ENCODE measurements at regions not wholly inside any gene's neighbourhood (a gene's known extent, or its start where the extent isn't known, plus 50 kb on each side); places are given as distances from the start of the nearest gene placed in this dataset.

GRCh38 chr14:104358528-104359300 is 220.3 kb downstream of the KIF26A start:
- Histone ChIP-seq H3K4me3 (ENCODE audit: low read length in 3 of 3) (no peak overlapping the region), H3K9me3 (ENCODE audit: control insufficient read depth in 2 of 3, insufficient read depth in 1 of 3, low read length in 3 of 3) (no peaks in the 10 kb centered on the region), H3K27me3 (ENCODE audit: control insufficient read depth, insufficient read depth, low read length) (no peaks in the 10 kb centered on the region), H3K27ac (ENCODE audit: low read depth in 2 of 2, low read length in 2 of 2) (no peak overlapping the region), H3K36me3 (ENCODE audit: control insufficient read depth in 2 of 3, insufficient read depth in 3 of 3, low read length in 3 of 3) (no peaks in the 10 kb centered on the region), H3K9ac (ENCODE audit: low read length in 3 of 3) (no peak overlapping the region), H3K4me1 (ENCODE audit: control insufficient read depth in 2 of 3, insufficient read depth in 2 of 3, low read depth in 1 of 3, low read length in 3 of 3) (no peaks in the 10 kb centered on the region)
- TF ChIP-seq CTCF (IDR thresholded peaks at IDR 0.05; ENCODE audit: borderline replicate concordance, extremely low read depth, insufficient read depth): no peak
- FAIRE-seq (no peak), DNase-seq (peak in 1 of 5 donors; percentile 26)
- intact Hi-C loops (cut with DNase I): no loop called here

GRCh38 chr14:104359301-104359968 is 220.1 kb upstream of the C14orf180 start:
- intact Hi-C loops (cut with DNase I): no loop called here
- TF ChIP-seq CTCF (IDR thresholded peaks at IDR 0.05; ENCODE audit: borderline replicate concordance, extremely low read depth, insufficient read depth): no peak
- H3K27ac ChIP-seq (ENCODE audit: low read depth in 2 of 2, low read length in 2 of 2): no peak overlapping the region
- no peaks in the 10 kb centered on the region for H3K27me3 ChIP-seq (ENCODE audit: control insufficient read depth, insufficient read depth, low read length)
- no peak for FAIRE-seq
- H3K9me3 ChIP-seq (ENCODE audit: control insufficient read depth in 2 of 3, insufficient read depth in 1 of 3, low read length in 3 of 3): no peaks in the 10 kb centered on the region
- H3K36me3 ChIP-seq (ENCODE audit: control insufficient read depth in 2 of 3, insufficient read depth in 3 of 3, low read length in 3 of 3): no peaks in the 10 kb centered on the region
- peak in 1 of 5 donors; percentile 49 for DNase-seq
- H3K9ac ChIP-seq (ENCODE audit: low read length in 3 of 3): no peak overlapping the region
- H3K4me1 ChIP-seq (ENCODE audit: control insufficient read depth in 2 of 3, insufficient read depth in 2 of 3, low read depth in 1 of 3, low read length in 3 of 3): no peaks in the 10 kb centered on the region
- no peak overlapping the region for H3K4me3 ChIP-seq (ENCODE audit: low read length in 3 of 3)

- DNase-seq: peak in 2 of 5 donors; percentile 24 to 44
- Histone ChIP-seq H3K36me3 (ENCODE audit: control insufficient read depth in 2 of 3, insufficient read depth in 3 of 3, low read length in 3 of 3) (no peaks in the 10 kb centered on the region), H3K27ac (ENCODE audit: low read depth in 2 of 2, low read length in 2 of 2) (no peak overlapping the region), H3K9me3 (ENCODE audit: control insufficient read depth in 2 of 3, insufficient read depth in 1 of 3, low read length in 3 of 3) (no peaks in the 10 kb centered on the region), H3K27me3 (ENCODE audit: control insufficient read depth, insufficient read depth, low read length) (no peaks in the 10 kb centered on the region), H3K4me3 (ENCODE audit: low read length in 3 of 3) (no peak overlapping the region), H3K4me1 (ENCODE audit: control insufficient read depth in 2 of 3, insufficient read depth in 2 of 3, low read depth in 1 of 3, low read length in 3 of 3) (no peaks in the 10 kb centered on the region), H3K9ac (ENCODE audit: low read length in 3 of 3) (no peak overlapping the region)
- FAIRE-seq: no peak
- intact Hi-C loops (cut with DNase I): no loop called here
- TF ChIP-seq CTCF (IDR thresholded peaks at IDR 0.05; ENCODE audit: borderline replicate concordance, extremely low read depth, insufficient read depth): no peak
Measured at GRCh38 chr14:104359969-104360442, 219.6 kb upstream of the C14orf180 start.
